ENCODE measurements at regions not wholly inside any gene's neighbourhood (a gene's known extent, or its start where the extent isn't known, plus 50 kb on each side); places are given as distances from the start of the nearest gene placed in this dataset.
"Not testable (repeated sequence)": the region's sequence is repeated elsewhere in the genome, so short reads cannot be mapped to it uniquely, and the experiment has no call there.

- peaks cover 12% of the 10 kb centered on the region for H3K9me3 ChIP-seq (ENCODE audit: control insufficient read depth, low read length)
- DNase-seq (ENCODE audit: low read depth) = no peak
- H3K27me3 ChIP-seq (replicated peaks; ENCODE audit: control insufficient read depth, insufficient read depth, low read length) = no peaks in the 10 kb centered on the region
- H3K9ac ChIP-seq (ENCODE audit: low read length) = no peak overlapping the region
- peaks cover 13% of the 10 kb centered on the region for H3K4me1 ChIP-seq (ENCODE audit: control insufficient read depth, insufficient read depth, low read length)
- no peaks in the 10 kb centered on the region for H3K36me3 ChIP-seq (ENCODE audit: control insufficient read depth, insufficient read depth, low read length, severe bottlenecking)
- H3K4me3 ChIP-seq (ENCODE audit: low read length) = no peak overlapping the region
Observed at GRCh38 chr4:184335520-184335919, 117.8 kb upstream of the ENPP6 start.

DNA sequence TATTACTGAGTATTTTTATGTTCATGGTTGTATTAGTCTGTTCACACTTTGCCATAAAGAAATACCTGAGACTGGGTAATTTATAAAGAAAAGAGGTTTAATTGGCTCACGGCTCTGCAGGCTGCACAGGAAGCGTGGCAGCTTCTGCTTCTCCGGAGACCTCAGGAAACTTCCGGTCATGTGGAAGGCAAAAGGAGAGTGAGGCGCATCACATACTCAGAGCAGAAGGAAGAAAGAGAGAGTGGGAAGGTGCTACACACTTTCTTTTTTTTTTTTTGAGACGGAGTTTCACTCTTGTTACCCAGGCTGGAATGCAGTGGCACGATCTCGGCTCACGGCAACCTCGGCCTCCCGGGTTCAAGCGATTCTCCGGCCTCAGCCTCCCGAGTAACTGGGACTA lies 115.8 kb upstream of the ENPP6 start:
- not testable (repeated sequence) for H3K4me3 ChIP-seq (ENCODE audit: low read length); H3K9ac ChIP-seq (ENCODE audit: low read length); H3K27me3 ChIP-seq (replicated peaks; ENCODE audit: control insufficient read depth, insufficient read depth, low read length); H3K36me3 ChIP-seq (ENCODE audit: control insufficient read depth, insufficient read depth, low read length, severe bottlenecking); DNase-seq (ENCODE audit: low read depth)
- Histone ChIP-seq H3K9me3 (ENCODE audit: control insufficient read depth, low read length) (peaks cover 12% of the 10 kb centered on the region), H3K4me1 (ENCODE audit: control insufficient read depth, insufficient read depth, low read length) (peaks cover 13% of the 10 kb centered on the region)

- Histone ChIP-seq H3K27me3 (replicated peaks; ENCODE audit: control insufficient read depth, insufficient read depth, low read length) (no peaks in the 10 kb centered on the region), H3K36me3 (ENCODE audit: control insufficient read depth, insufficient read depth, low read length, severe bottlenecking) (no peaks in the 10 kb centered on the region), H3K9me3 (ENCODE audit: control insufficient read depth, low read length) (no peaks in the 10 kb centered on the region), H3K9ac (ENCODE audit: low read length) (no peak overlapping the region), H3K4me1 (ENCODE audit: control insufficient read depth, insufficient read depth, low read length) (peaks cover 13% of the 10 kb centered on the region), H3K4me3 (ENCODE audit: low read length) (no peak overlapping the region)
- no peak for DNase-seq (ENCODE audit: low read depth)
Observed at GRCh38 chr4:184331268-184331995, 113.8 kb upstream of the ENPP6 start.

DNA sequence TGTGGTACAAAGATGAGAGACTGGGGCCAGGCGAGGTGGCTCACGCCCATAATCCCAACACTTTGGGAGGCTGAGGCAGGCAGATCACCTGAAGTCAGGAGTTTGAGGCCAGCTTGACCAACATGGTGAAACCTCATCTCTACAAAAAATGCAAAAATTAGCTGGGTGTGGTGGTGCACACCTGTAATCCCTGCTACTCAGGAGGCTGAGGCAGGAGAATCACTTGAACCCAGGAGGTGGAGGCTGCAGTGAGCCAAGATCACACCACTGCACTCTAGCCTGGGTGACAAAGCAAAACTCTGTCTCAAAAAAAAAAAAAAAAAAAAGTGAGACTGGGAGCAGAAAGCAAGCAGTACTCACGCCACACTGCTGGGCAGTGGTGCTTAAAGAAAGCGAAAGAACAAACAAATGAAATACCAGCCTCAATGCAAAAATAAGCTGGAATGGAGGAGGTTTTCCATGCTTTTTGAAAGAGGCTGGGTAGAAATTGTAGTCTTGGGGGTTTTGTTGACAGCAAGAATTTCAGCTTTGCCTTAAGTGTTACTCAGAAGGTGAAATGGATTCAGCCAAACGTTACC lies 112.9 kb upstream of the ENPP6 start:
- not testable (repeated sequence) for H3K9ac ChIP-seq (ENCODE audit: low read length); H3K27me3 ChIP-seq (replicated peaks; ENCODE audit: control insufficient read depth, insufficient read depth, low read length); H3K4me3 ChIP-seq (ENCODE audit: low read length); DNase-seq (ENCODE audit: low read depth); H3K9me3 ChIP-seq (ENCODE audit: control insufficient read depth, low read length); H3K36me3 ChIP-seq (ENCODE audit: control insufficient read depth, insufficient read depth, low read length, severe bottlenecking)
- peaks cover 11% of the 10 kb centered on the region for H3K4me1 ChIP-seq (ENCODE audit: control insufficient read depth, insufficient read depth, low read length)

DNA sequence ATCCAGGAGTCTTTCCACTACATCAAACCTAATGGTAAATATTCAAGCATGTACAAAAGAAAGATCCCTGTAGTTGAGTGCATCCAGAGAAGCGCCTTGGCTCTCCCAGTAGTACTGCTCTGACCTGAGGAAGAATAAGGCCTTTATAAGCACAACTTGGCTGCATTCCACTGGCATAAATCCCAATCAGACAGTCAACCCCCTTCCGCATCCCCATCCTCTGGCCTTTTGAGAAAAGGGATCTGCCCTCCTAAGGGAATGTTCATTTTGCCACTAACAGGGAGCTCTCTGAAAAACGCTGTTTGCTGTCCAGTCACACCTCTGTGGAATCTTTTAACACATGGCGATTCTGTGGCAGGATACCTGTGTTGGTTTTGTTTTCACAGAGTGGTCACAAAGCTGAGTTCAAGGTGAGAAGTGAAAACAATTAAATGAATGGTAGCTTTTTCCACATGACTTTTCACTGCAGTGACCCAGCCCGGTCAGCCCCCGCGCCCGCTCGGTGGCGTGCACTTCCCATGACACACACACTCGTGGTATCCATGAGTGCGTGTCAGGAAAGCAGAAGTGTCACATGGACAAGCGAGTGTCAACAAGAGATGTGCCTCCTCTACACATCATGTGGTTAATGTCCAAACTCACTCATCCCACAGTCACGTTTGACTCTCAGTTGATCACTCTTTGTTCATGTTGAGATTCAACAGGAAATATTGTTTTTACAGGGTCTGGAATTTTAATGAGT lies 112.2 kb upstream of the ENPP6 start:
- H3K9me3 ChIP-seq (ENCODE audit: control insufficient read depth, low read length) = no peaks in the 10 kb centered on the region
- no peak for DNase-seq (ENCODE audit: low read depth)
- H3K36me3 ChIP-seq (ENCODE audit: control insufficient read depth, insufficient read depth, low read length, severe bottlenecking) = no peaks in the 10 kb centered on the region
- no peaks in the 10 kb centered on the region for H3K27me3 ChIP-seq (replicated peaks; ENCODE audit: control insufficient read depth, insufficient read depth, low read length)
- peaks cover 9% of the 10 kb centered on the region for H3K4me1 ChIP-seq (ENCODE audit: control insufficient read depth, insufficient read depth, low read length)
- H3K9ac ChIP-seq (ENCODE audit: low read length) = no peak overlapping the region
- H3K4me3 ChIP-seq (ENCODE audit: low read length) = no peak overlapping the region

DNA sequence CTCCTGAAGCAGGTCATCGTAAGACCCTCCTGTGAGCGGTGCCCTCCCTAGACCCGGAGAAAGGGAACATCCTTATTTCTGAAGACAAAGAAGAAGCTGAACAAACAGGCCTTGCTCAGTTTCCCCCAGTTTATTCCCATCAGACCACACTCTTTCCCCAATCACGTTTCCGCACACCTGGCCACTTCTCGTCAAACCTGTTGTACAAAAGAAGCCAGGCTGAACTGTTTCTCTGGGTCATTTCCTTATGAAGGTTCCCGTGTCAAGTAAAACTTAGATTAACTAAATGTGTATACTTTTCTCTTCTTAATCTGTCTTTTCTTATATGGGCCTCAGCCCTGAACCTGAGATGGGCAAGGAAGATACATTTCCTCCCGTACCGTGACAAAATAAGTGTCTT lies 111.6 kb upstream of the ENPP6 start:
- Histone ChIP-seq H3K36me3 (ENCODE audit: control insufficient read depth, insufficient read depth, low read length, severe bottlenecking) (no peaks in the 10 kb centered on the region), H3K9me3 (ENCODE audit: control insufficient read depth, low read length) (no peaks in the 10 kb centered on the region), H3K4me1 (ENCODE audit: control insufficient read depth, insufficient read depth, low read length) (peaks cover 9% of the 10 kb centered on the region), H3K9ac (ENCODE audit: low read length) (no peak overlapping the region), H3K27me3 (replicated peaks; ENCODE audit: control insufficient read depth, insufficient read depth, low read length) (no peaks in the 10 kb centered on the region), H3K4me3 (ENCODE audit: low read length) (no peak overlapping the region)
- no peak for DNase-seq (ENCODE audit: low read depth)

GRCh38 chr4:184328022-184328736 lies 110.5 kb upstream of the ENPP6 start:
- no peaks in the 10 kb centered on the region for H3K9me3 ChIP-seq (ENCODE audit: control insufficient read depth, low read length)
- no peak for DNase-seq (ENCODE audit: low read depth)
- no peaks in the 10 kb centered on the region for H3K36me3 ChIP-seq (ENCODE audit: control insufficient read depth, insufficient read depth, low read length, severe bottlenecking)
- no peak overlapping the region for H3K9ac ChIP-seq (ENCODE audit: low read length)
- peaks cover 6% of the 10 kb centered on the region for H3K4me1 ChIP-seq (ENCODE audit: control insufficient read depth, insufficient read depth, low read length)
- H3K4me3 ChIP-seq (ENCODE audit: low read length) = no peak overlapping the region
- no peaks in the 10 kb centered on the region for H3K27me3 ChIP-seq (replicated peaks; ENCODE audit: control insufficient read depth, insufficient read depth, low read length)

GRCh38 chr4:184324939-184325477 lies 107.3 kb upstream of the ENPP6 start:
- Histone ChIP-seq H3K4me1 (ENCODE audit: control insufficient read depth, insufficient read depth, low read length) (no peaks in the 10 kb centered on the region), H3K36me3 (ENCODE audit: control insufficient read depth, insufficient read depth, low read length, severe bottlenecking) (no peaks in the 10 kb centered on the region), H3K9ac (ENCODE audit: low read length) (no peak overlapping the region), H3K27me3 (replicated peaks; ENCODE audit: control insufficient read depth, insufficient read depth, low read length) (no peaks in the 10 kb centered on the region), H3K9me3 (ENCODE audit: control insufficient read depth, low read length) (no peaks in the 10 kb centered on the region), H3K4me3 (ENCODE audit: low read length) (no peak overlapping the region)
- DNase-seq (ENCODE audit: low read depth) = no peak

DNA sequence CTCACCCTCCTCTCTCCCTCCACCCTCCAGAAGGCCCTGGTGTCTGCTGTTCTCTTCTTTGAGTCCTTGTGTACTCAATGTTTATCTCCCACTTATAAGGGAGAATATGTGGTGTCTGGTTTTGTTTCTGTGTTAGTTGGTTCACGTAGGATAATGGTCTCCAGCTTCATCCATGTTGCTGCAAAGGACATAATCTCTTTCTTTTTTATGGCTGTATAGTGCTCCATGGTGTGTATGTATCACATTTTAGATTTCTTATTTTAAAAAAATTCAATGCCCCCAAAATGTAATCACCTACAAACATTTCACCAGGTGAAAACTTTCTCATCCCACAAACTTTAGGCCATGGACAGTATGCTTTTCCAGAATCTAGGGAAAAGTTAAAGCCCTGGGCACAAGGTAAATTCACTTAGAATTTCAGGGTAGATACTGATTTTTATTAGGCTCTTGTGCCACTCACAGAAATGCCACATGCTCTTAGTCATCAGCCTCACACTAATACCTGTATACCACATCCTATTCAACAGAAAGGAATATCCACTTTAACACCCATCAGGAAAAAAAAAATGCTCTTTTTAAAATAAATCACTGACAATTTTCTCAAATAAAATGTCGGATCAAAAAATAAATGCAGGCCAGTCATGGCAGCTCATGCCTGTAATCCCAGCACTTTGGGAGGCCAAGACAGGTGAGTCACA lies 104.8 kb upstream of the ENPP6 start:
- H3K9ac ChIP-seq (ENCODE audit: low read length) = no peak overlapping the region
- DNase-seq (ENCODE audit: low read depth) = no peak
- no peaks in the 10 kb centered on the region for H3K4me1 ChIP-seq (ENCODE audit: control insufficient read depth, insufficient read depth, low read length)
- H3K27me3 ChIP-seq (replicated peaks; ENCODE audit: control insufficient read depth, insufficient read depth, low read length) = no peaks in the 10 kb centered on the region
- no peaks in the 10 kb centered on the region for H3K9me3 ChIP-seq (ENCODE audit: control insufficient read depth, low read length)
- H3K36me3 ChIP-seq (ENCODE audit: control insufficient read depth, insufficient read depth, low read length, severe bottlenecking) = no peaks in the 10 kb centered on the region
- no peak overlapping the region for H3K4me3 ChIP-seq (ENCODE audit: low read length)

- H3K36me3 ChIP-seq (ENCODE audit: control insufficient read depth, insufficient read depth, low read length, severe bottlenecking) = no peaks in the 10 kb centered on the region
- no peak overlapping the region for H3K9ac ChIP-seq (ENCODE audit: low read length)
- H3K9me3 ChIP-seq (ENCODE audit: control insufficient read depth, low read length) = no peaks in the 10 kb centered on the region
- no peaks in the 10 kb centered on the region for H3K4me1 ChIP-seq (ENCODE audit: control insufficient read depth, insufficient read depth, low read length)
- H3K4me3 ChIP-seq (ENCODE audit: low read length) = no peak overlapping the region
- no peaks in the 10 kb centered on the region for H3K27me3 ChIP-seq (replicated peaks; ENCODE audit: control insufficient read depth, insufficient read depth, low read length)
- DNase-seq (ENCODE audit: low read depth) = no peak
Observed at GRCh38 chr4:184320631-184321030, 103.0 kb upstream of the ENPP6 start.

Measured in adipocyte (in vitro differentiated cells).